ENCODE measurements at regions not wholly inside any gene's neighbourhood (a gene's known extent, or its start where the extent isn't known, plus 50 kb on each side); places are given as distances from the start of the nearest gene placed in this dataset.

DNA sequence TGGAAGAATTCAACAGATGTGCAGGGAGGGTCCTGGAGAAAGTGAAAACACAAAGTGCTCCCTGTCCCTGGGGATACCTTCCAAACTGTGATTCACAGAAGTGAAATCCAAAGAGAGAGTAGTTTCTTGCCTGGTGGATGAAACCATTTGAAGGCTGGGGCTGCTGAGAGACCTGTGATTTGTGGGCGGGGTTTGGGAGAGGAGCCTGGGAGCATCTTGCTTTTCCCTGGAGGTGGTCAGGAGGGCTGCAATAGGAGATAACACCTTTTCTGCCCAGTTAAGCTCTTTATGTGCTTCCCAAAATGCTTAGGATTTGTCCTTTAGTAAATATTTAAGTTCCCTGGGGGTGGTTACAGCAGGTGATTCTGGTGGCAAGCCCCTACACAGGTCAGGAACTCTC, 105.3 kb upstream of the TPK1 start:
- intact Hi-C loops (cut with DNase I, micrococcal nuclease): no loop called here
- H3K9me3 ChIP-seq: no peaks in the 10 kb centered on the region
- TF ChIP-seq, protein P1, sequence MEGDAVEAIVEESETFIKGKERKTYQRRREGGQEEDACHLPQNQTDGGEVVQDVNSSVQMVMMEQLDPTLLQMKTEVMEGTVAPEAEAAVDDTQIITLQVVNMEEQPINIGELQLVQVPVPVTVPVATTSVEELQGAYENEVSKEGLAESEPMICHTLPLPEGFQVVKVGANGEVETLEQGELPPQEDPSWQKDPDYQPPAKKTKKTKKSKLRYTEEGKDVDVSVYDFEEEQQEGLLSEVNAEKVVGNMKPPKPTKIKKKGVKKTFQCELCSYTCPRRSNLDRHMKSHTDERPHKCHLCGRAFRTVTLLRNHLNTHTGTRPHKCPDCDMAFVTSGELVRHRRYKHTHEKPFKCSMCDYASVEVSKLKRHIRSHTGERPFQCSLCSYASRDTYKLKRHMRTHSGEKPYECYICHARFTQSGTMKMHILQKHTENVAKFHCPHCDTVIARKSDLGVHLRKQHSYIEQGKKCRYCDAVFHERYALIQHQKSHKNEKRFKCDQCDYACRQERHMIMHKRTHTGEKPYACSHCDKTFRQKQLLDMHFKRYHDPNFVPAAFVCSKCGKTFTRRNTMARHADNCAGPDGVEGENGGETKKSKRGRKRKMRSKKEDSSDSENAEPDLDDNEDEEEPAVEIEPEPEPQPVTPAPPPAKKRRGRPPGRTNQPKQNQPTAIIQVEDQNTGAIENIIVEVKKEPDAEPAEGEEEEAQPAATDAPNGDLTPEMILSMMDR (IDR thresholded peaks at IDR 0.05): no peak
- DNase-seq: no peak
- H3K4me3 ChIP-seq: no peak overlapping the region
- H3K4me1 ChIP-seq (ENCODE audit: low read depth): no peaks in the 10 kb centered on the region
- no peak for ATAC-seq
- H3K36me3 ChIP-seq (ENCODE audit: low read depth): no peaks in the 10 kb centered on the region

DNA sequence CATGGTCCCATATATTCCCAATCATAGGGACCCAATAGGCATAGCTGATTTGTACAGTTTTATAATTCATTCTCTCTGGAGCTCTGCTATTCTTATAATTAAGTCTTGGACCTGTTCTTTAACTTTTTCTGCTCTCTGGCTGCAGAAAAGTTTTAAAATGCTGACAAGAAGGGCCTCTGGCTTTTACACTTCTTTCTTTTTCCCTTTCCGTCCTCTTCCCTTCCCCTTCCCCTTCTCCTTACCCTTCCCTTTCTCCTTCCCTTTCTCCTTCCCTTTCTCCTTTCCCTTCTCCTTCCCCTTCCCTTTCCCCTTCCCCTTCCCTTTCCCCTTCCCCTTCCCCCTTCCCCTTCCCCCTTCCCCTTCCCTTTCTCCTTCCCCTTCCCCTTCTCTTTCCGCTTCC, 101.3 kb upstream of the TPK1 start:
- no peak for DNase-seq
- H3K4me1 ChIP-seq (ENCODE audit: low read depth): no peaks in the 10 kb centered on the region
- no peaks in the 10 kb centered on the region for H3K9me3 ChIP-seq
- H3K4me3 ChIP-seq: no peak overlapping the region
- TF ChIP-seq, protein P1 (IDR thresholded peaks at IDR 0.05): no peak
- intact Hi-C loops (cut with DNase I, micrococcal nuclease): no loop called here
- no peaks in the 10 kb centered on the region for H3K36me3 ChIP-seq (ENCODE audit: low read depth)
- no peak for ATAC-seq

DNA sequence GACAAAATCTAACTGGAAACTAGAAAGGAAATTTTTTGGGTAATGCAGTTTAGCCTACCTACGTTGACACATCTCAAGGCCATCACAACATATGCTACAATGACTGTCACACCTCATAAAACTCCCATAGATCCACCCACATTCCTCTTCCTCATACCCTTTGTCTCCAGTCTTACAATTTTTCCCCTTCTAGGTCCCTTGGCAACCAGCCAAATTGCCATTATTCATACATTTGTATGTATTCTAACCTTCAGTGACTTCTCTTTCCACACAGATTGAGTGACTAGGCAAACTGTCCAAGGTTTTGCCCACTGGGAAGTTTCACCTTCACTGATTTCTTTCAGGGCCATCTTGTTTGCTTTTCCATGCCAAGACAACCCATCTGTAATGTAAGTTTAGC, 100.5 kb upstream of the TPK1 start:
- H3K4me3 ChIP-seq: no peak overlapping the region
- H3K9me3 ChIP-seq: no peaks in the 10 kb centered on the region
- TF ChIP-seq, protein P1 (IDR thresholded peaks at IDR 0.05): no peak
- H3K36me3 ChIP-seq (ENCODE audit: low read depth): no peaks in the 10 kb centered on the region
- intact Hi-C loops (cut with DNase I, micrococcal nuclease): no loop called here
- ATAC-seq: no peak
- H3K4me1 ChIP-seq (ENCODE audit: low read depth): no peaks in the 10 kb centered on the region
- DNase-seq: no peak

DNA sequence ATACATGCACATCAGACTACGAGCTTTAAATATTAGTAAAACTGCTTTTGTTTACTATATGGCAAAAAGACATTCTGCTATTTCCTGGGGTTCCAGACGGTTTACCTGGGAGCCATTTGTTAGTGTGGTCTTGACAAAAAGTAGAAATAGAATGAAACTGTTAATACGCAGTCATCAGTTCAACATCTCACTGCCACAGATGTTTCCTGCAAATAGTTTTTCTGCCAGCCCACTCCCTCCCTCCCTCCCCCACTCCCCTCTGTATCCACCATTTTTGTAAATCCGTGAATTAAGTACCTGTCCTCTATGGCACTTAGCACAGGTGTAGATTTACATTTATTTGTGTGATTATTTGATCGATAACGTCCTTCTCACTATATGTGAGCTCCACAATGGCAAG, 74.6 kb upstream of the TPK1 start:
- TF ChIP-seq, protein P1 (IDR thresholded peaks at IDR 0.05): no peak
- Histone ChIP-seq H3K36me3 (ENCODE audit: low read depth) (no peaks in the 10 kb centered on the region), H3K4me1 (ENCODE audit: low read depth) (no peaks in the 10 kb centered on the region), H3K9me3 (no peaks in the 10 kb centered on the region), H3K4me3 (no peak overlapping the region)
- intact Hi-C loops (cut with DNase I, micrococcal nuclease): no loop called here
- ATAC-seq (no peak), DNase-seq (no peak)

DNA sequence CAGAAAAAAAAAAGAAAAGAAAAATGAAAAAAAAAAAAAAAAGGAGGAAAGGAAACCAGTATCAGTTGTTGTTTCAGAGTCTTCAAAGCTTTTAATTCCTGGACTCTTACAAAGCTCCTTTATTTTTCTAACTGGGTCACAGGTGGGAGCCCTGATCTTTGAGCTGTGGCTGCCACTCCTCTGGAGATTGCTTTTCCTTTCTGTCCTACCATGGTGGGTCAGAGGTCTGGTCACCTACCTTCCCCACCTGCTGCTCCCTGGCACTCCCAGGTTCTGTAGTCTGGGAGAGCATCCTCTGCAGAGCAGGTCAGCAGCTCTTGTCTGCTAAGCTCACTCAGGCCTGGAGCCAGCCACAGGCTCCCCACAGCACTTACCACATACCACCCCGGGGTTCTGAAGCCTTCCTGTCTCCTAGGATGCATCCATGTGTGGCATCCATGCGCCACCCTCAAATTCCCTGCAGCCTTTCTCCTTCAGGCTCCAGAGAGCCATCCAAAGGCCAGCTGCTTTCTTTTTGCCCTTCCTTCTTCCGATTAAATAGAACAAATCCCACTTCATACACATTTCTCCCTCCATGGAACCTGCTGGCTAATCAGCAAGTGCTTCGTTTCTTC, 73.2 kb upstream of the TPK1 start:
- no peaks in the 10 kb centered on the region for H3K36me3 ChIP-seq (ENCODE audit: low read depth)
- ATAC-seq (peak; percentile 89), DNase-seq (peak in 2 of 3 donors; percentile 23 to 37)
- H3K9me3 ChIP-seq: no peaks in the 10 kb centered on the region
- intact Hi-C loops (cut with DNase I, micrococcal nuclease): no loop called here
- no peak overlapping the region for H3K4me3 ChIP-seq
- TF ChIP-seq, protein P1 (IDR thresholded peaks at IDR 0.05): no peak
- H3K4me1 ChIP-seq (ENCODE audit: low read depth): no peaks in the 10 kb centered on the region

DNA sequence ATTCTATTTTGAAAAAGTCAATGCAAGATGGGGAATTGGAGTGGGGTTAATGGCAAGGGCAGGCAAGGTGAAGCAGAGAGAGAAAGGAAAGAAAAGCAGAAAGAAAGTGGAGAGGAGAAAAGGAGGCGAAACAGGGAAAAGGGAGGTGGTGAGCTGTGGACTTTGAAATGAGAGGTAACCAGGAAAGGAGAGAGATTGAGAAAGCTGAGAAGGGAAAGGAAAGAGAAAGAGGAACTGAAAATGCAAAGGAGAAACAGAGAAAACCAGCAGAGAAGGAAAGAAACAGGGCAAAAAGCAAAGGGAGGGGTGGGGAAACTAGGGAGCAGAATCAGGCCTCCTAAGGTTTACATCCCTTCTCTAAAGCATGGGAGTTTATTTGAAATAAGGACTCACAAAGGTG, 72.5 kb upstream of the TPK1 start:
- Histone ChIP-seq H3K4me3 (no peak overlapping the region), H3K36me3 (ENCODE audit: low read depth) (no peaks in the 10 kb centered on the region), H3K9me3 (no peaks in the 10 kb centered on the region), H3K4me1 (ENCODE audit: low read depth) (no peaks in the 10 kb centered on the region)
- TF ChIP-seq, protein P1 (IDR thresholded peaks at IDR 0.05): no peak
- intact Hi-C loops (cut with DNase I, micrococcal nuclease): no loop called here
- DNase-seq (no peak), ATAC-seq (peak; percentile 55)
